Left lung (tissue), 4 donors: ENCODE measurements at regions not wholly inside any gene's neighbourhood (a gene's known extent, or its start where the extent isn't known, plus 50 kb on each side); places are given as distances from the start of the nearest gene placed in this dataset.

Source experiments
- ATAC-seq: fragments of 200-7000 bp; cut with Tn5 transposase; one replicate; pipeline ENCODE4 v1.9.1; 2020; ENCODE audit warnings: moderate library complexity
- DNase-seq, 4 donors: peaks; one replicate each; pipeline ENCODE4 v3.0.0-alpha.2; 2013 to 2020
- H3K27ac ChIP-seq, 2 donors: fragments of 200-600 bp; sonication (generic) in 1 of 2; one replicate each; pipeline versions ENCODE4 v1.5.0 to v1.8.0; 2020 to 2021
- H3K27me3 ChIP-seq, 2 donors: fragments of 200-600 bp; sonication (generic) in 1 of 2; one replicate each; pipeline versions ENCODE4 v1.5.0 to v1.8.0; 2020 to 2021
- H3K36me3 ChIP-seq, 2 donors: fragments of 200-600 bp; sonication (generic) in 1 of 2; one replicate each; pipeline versions ENCODE4 v1.5.0 to v1.8.0; 2020 to 2021
- H3K4me1 ChIP-seq, 2 donors: fragments of 200-600 bp; one replicate each; pipeline ENCODE4 v1.8.0; 2021
- H3K4me3 ChIP-seq, 2 donors: fragments of 200-600 bp; sonication (generic) in 1 of 2; one replicate each; pipeline versions ENCODE4 v1.5.0 to v1.8.0; 2020 to 2021; ENCODE audit warnings: mild to moderate bottlenecking in 1 of 2
- H3K9me3 ChIP-seq, 2 donors: fragments of 200-600 bp; sonication (generic) in 1 of 2; one replicate each; pipeline versions ENCODE4 v1.5.0 to v1.8.0; 2020 to 2021
- intact Hi-C, 2 donors: fragments of 100-400 bp; cut with DNase I; formaldehyde crosslinking; loops; one replicate each; pipeline versions ENCODE4 v1.11.2 to v1.14.2; 2022
- TF ChIP-seq, protein P1 (sequence below), 2 donors: fragments of 200-600 bp; sonication (generic) in 1 of 2; IDR thresholded peaks; one replicate each; pipeline versions ENCODE4 v1.5.0 to v1.8.0; 2021; ENCODE audit warnings: antibody characterized with exemption in 2 of 2
- donor health status: DM: no; HTN: yes; CAD: no.
- donor health status: DM: no; HTN: no; CAD: no.

DNA sequence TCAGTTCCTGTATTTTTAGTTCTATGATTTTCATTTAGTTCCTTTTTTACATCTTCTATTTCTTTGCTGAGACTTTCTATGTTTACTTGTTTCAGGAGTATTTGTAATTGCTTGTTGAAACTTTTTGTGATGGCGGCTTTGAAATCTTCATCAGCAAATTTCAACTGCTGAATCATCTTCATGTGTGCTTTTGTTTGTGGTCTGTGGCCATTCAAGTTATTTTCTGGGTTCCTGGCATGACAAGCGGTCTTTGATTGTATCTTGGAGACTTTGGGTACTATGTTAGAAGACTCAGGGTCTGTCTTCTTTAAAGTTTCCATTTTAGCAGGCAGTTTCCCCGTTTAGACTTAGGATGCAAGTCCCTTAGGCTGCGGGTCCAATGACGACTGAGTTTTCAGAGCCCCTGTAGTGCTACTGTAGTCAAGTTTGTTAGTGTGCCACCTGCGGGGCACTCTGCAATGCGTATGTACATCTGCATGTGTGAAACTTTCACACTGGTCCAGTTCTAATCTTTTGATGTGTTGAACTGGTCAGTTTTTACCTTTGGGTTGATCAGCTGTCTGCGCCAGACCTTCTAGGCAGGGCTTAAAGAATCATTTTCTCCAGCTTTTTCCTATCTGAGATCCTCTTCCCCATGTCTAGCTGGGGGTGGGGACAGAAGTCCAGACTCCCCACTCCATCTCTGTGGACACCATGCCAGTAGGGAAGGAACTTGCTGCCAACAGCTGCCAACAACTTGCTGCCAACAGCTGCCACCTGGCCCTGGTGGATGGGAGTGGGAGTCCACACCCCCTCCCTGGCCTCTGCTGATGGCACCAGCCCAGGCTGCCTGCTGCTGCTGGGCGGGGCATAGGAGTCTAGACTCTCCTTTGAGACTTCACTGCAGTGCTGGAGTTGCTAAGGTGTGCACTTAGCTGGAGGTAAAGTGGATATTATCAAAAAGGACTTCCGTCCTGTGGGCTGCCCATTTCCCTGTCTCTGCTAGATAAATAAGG, 190.9 kb downstream of the TJP1 start:
- Histone ChIP-seq H3K27ac (no peak overlapping the region), H3K9me3 (no peaks in the 10 kb centered on the region), H3K36me3 (no peaks in the 10 kb centered on the region), H3K4me3 (no peak overlapping the region), H3K27me3 (no peaks in the 10 kb centered on the region), H3K4me1 (no peaks in the 10 kb centered on the region)
- intact Hi-C loops, result no loop called here
- ATAC-seq, result peak; percentile 91
- peak in 2 of 4 donors; percentile 30 to 39 for DNase-seq
- TF ChIP-seq, protein P1, sequence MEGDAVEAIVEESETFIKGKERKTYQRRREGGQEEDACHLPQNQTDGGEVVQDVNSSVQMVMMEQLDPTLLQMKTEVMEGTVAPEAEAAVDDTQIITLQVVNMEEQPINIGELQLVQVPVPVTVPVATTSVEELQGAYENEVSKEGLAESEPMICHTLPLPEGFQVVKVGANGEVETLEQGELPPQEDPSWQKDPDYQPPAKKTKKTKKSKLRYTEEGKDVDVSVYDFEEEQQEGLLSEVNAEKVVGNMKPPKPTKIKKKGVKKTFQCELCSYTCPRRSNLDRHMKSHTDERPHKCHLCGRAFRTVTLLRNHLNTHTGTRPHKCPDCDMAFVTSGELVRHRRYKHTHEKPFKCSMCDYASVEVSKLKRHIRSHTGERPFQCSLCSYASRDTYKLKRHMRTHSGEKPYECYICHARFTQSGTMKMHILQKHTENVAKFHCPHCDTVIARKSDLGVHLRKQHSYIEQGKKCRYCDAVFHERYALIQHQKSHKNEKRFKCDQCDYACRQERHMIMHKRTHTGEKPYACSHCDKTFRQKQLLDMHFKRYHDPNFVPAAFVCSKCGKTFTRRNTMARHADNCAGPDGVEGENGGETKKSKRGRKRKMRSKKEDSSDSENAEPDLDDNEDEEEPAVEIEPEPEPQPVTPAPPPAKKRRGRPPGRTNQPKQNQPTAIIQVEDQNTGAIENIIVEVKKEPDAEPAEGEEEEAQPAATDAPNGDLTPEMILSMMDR (IDR thresholded peaks at IDR 0.05), result no peak

- Histone ChIP-seq H3K4me1 (no peaks in the 10 kb centered on the region), H3K27ac (no peak overlapping the region), H3K9me3 (no peaks in the 10 kb centered on the region), H3K36me3 (no peaks in the 10 kb centered on the region), H3K27me3 (no peaks in the 10 kb centered on the region), H3K4me3 (no peak overlapping the region)
- DNase-seq (no peak), ATAC-seq (no peak)
- intact Hi-C loops, result no loop called here
- TF ChIP-seq, protein P1 (IDR thresholded peaks at IDR 0.05), result no peak
Measured at GRCh38 chr15:29624271-29624670, 198.0 kb downstream of the TJP1 start.

DNA sequence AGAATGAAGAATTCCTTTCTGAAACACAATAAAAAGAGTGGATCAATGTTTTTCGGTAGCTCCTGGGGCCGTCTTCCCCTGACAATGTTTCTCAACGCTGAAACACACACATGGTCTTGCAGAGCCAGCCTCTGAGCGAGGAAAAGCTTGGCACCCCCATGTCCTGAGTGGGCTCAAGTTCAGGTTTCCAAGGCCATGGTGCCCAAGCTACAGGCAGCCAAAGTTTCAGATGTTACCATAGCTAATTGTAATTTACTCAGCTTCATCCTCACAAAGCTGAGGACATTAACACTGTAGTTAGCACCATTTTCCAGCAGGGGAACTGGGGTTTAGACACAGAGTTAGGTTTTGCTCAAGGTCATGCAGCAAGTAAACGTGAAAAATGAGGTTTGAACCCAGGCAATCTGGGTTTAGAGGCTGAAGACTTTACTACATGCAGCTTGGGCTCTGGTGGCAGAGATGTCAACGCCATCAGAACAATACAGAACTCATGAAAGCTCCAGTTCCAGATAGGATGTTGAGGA, 199.1 kb downstream of the TJP1 start:
- H3K4me1 ChIP-seq, result no peaks in the 10 kb centered on the region
- H3K27me3 ChIP-seq, result no peaks in the 10 kb centered on the region
- intact Hi-C loops, result no loop called here
- H3K4me3 ChIP-seq, result no peak overlapping the region
- H3K27ac ChIP-seq, result no peak overlapping the region
- no peaks in the 10 kb centered on the region for H3K36me3 ChIP-seq
- no peaks in the 10 kb centered on the region for H3K9me3 ChIP-seq
- TF ChIP-seq, protein P1 (IDR thresholded peaks at IDR 0.05), result no peak
- DNase-seq (no peak), ATAC-seq (no peak)

DNA sequence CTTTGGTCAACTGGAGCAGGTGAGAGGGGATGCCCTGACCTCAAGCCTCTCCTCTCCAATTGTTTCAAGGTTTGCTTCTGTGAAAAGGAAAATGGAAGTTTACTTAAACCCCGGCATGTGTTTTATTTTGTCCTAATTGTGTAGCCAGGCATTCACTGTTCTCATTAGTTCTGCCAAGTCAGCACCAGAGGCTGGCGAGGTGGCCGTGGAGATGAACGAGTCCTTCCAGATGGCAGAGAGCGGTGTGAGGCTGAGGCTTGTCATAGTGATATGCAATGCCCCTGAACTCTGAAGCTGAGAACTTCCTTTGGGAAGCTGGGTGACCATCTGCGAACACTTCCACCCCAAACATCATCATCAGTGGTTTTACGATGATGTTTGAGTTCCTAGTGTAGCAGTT, 199.6 kb downstream of the TJP1 start:
- TF ChIP-seq, protein P1 (IDR thresholded peaks at IDR 0.05), result no peak
- ATAC-seq, result no peak

GRCh38 chr15:29621616-29622015, 200.7 kb downstream of the TJP1 start:
- Histone ChIP-seq H3K27ac (no peak overlapping the region), H3K9me3 (no peaks in the 10 kb centered on the region), H3K4me3 (no peak overlapping the region), H3K36me3 (no peaks in the 10 kb centered on the region), H3K27me3 (no peaks in the 10 kb centered on the region), H3K4me1 (no peaks in the 10 kb centered on the region)
- TF ChIP-seq, protein P1 (IDR thresholded peaks at IDR 0.05), result no peak
- intact Hi-C loops, result no loop called here
- DNase-seq, result no peak
- ATAC-seq, result no peak

More for the DNA sequence above, 199.6 kb downstream of the TJP1 start:
- Histone ChIP-seq H3K9me3 (no peaks in the 10 kb centered on the region), H3K4me3 (no peak overlapping the region), H3K27ac (no peak overlapping the region), H3K27me3 (no peaks in the 10 kb centered on the region), H3K36me3 (no peaks in the 10 kb centered on the region), H3K4me1 (no peaks in the 10 kb centered on the region)
- intact Hi-C loops, result no loop called here
- DNase-seq, result no peak
